ENCODE measurements at regions not wholly inside any gene's neighbourhood (a gene's known extent, or its start where the extent isn't known, plus 50 kb on each side); places are given as distances from the start of the nearest gene placed in this dataset.

GRCh38 chr10:8254350-8254749 lies 199.9 kb downstream of the GATA3 start:
- no peak for TF ChIP-seq CTCF (IDR thresholded peaks at IDR 0.05)
- no peak for ATAC-seq (ENCODE audit: low FRiP score)
- no peak for DNase-seq (ENCODE audit: low spot score)

- TF ChIP-seq CTCF (IDR thresholded peaks at IDR 0.05), result no peak
- no peak for DNase-seq (ENCODE audit: low spot score)
- no peak for ATAC-seq (ENCODE audit: low FRiP score)
Observed at GRCh38 chr10:8255301-8255700, 200.8 kb downstream of the GATA3 start.

GRCh38 chr10:8260645-8261044 lies 206.2 kb downstream of the GATA3 start:
- DNase-seq (ENCODE audit: low spot score) (no peak), ATAC-seq (ENCODE audit: low FRiP score) (no peak)
- TF ChIP-seq CTCF (IDR thresholded peaks at IDR 0.05), result no peak

- DNase-seq (ENCODE audit: low spot score) (no peak), ATAC-seq (ENCODE audit: low FRiP score) (no peak)
- TF ChIP-seq CTCF (IDR thresholded peaks at IDR 0.05), result no peak
Observed at GRCh38 chr10:8262317-8262716, 207.8 kb downstream of the GATA3 start.

- TF ChIP-seq CTCF (IDR thresholded peaks at IDR 0.05), result no peak
- no peak for ATAC-seq (ENCODE audit: low FRiP score)
- DNase-seq (ENCODE audit: low spot score), result no peak
Observed at GRCh38 chr10:8269976-8270375, 215.5 kb downstream of the GATA3 start.

GRCh38 chr10:8272794-8273425 lies 218.4 kb downstream of the GATA3 start:
- DNase-seq (ENCODE audit: low spot score) (no peak), ATAC-seq (ENCODE audit: low FRiP score) (no peak)
- no peak for TF ChIP-seq CTCF (IDR thresholded peaks at IDR 0.05)

- no peak for TF ChIP-seq CTCF (IDR thresholded peaks at IDR 0.05)
- no peak for ATAC-seq (ENCODE audit: low FRiP score)
- no peak for DNase-seq (ENCODE audit: low spot score)
Observed at GRCh38 chr10:8273749-8274148, 219.3 kb downstream of the GATA3 start.
